A673 (cell line): ENCODE measurements at regions not wholly inside any gene's neighbourhood (a gene's known extent, or its start where the extent isn't known, plus 50 kb on each side); places are given as distances from the start of the nearest gene placed in this dataset.

Experiments
- BruUV-seq: library from RNA; stranded (reverse); fragments of 400-500 nt; replicated peaks from 2 replicates; lab custom pipeline; 2021; lab: Mats Ljungman, UMichigan
- CTCF ChIA-PET: fragments of 300-600 bp; sonication (Branson Sonifier 250); formaldehyde crosslinking; loops from one replicate; lab custom pipeline; 2022; ENCODE audit warnings: antibody characterized with exemption; lab: Charles Lee
- POLR2A ChIA-PET: fragments of 300-600 bp; sonication (Branson Sonifier 250); formaldehyde crosslinking; loops from one replicate; lab custom pipeline; 2022; ENCODE audit warnings: antibody characterized with exemption; ENCODE audit not compliant: low non-redundant PET; lab: Charles Lee
- DNase-seq: peaks from one replicate; pipeline ENCODE4 v3.0.0-alpha.2; 2015; ENCODE audit warnings: low spot score
- H3K27ac ChIP-seq: fragments of 200-600 bp; sonication (generic); 2 replicates; pipeline ENCODE4 v1.5.1; 2016; ENCODE audit warnings: mixed run types, low read depth, mild to moderate bottlenecking, mixed read lengths, antibody characterized with exemption, low read length; ENCODE audit not compliant: poor library complexity, severe bottlenecking
- H3K27me3 ChIP-seq: fragments of 200-600 bp; sonication (generic); replicated peaks from 2 replicates; pipeline ENCODE4 v1.6.1; 2017; ENCODE audit warnings: mixed run types, low read depth, mild to moderate bottlenecking, mixed read lengths, antibody characterized with exemption, low read length; ENCODE audit not compliant: insufficient read depth, poor library complexity
- H3K36me3 ChIP-seq: fragments of 200-600 bp; sonication (generic); 2 replicates; pipeline ENCODE4 v1.6.1; 2016; ENCODE audit warnings: mixed run types, mild to moderate bottlenecking, mixed read lengths, antibody characterized with exemption, low read length; ENCODE audit not compliant: insufficient read depth, poor library complexity, severe bottlenecking
- H3K4me1 ChIP-seq: fragments of 200-600 bp; sonication (generic); 2 replicates; pipeline ENCODE4 v1.6.1; 2017; ENCODE audit warnings: mixed run types, mild to moderate bottlenecking, mixed read lengths, antibody characterized with exemption, low read length; ENCODE audit not compliant: insufficient read depth, poor library complexity, severe bottlenecking
- H3K4me3 ChIP-seq: fragments of 200-600 bp; sonication (generic); 2 replicates; pipeline ENCODE4 v1.5.1; 2016; ENCODE audit warnings: low read depth, mixed run types, mild to moderate bottlenecking, mixed read lengths, low read length; ENCODE audit not compliant: poor library complexity, severe bottlenecking
- H3K9me3 ChIP-seq: fragments of 200-600 bp; sonication (generic); 2 replicates; pipeline ENCODE4 v1.6.1; 2016; ENCODE audit warnings: mixed run types, low read depth, mild to moderate bottlenecking, mixed read lengths, antibody characterized with exemption, low read length; ENCODE audit not compliant: poor library complexity, severe bottlenecking
- EZH2 ChIP-seq: fragments of 200-600 bp; sonication (generic); IDR thresholded peaks from 2 replicates; pipeline ENCODE4 v1.6.1; 2017; ENCODE audit warnings: borderline replicate concordance, low read depth, mild to moderate bottlenecking, mixed read lengths, antibody characterized with exemption, low read length; ENCODE audit not compliant: poor library complexity, severe bottlenecking
- intact Hi-C: fragments of 100-400 bp; cut with micrococcal nuclease; formaldehyde crosslinking; loops from one replicate; pipeline ENCODE4 v1.10.0; 2022; ENCODE audit not compliant: unreplicated experiment
- TF ChIP-seq, protein P1 (sequence below): fragments of 300-800, 200-600 bp; sonication (generic); conservative IDR thresholded peaks from 2 replicates; pipeline ENCODE4 v1.5.1; 2017; ENCODE audit warnings: low read depth, mild to moderate bottlenecking, antibody characterized with exemption, low read length, moderate library complexity, mixed read lengths

DNA sequence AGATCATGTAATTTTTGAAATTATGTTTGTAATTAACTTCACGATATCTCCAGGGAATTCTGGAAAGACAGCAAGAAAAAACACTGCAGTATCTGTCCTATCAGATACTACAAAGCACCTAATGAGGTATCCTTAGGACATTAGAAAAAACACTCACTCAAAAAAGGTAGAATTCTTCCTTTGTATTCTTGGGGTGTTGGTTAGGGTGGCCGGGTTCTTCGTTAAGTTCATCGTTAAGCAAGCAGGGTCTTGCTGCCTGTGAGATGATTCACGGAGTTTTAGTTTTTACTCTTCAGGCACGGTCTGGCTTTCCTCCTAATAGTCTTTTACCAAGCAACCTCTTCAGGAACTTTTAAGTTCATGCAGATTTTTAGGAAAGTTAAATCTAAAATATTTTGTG lies 91.4 kb upstream of the IRX4 start:
- H3K4me3 ChIP-seq = no peak overlapping the region
- no peak for DNase-seq
- no peaks in the 10 kb centered on the region for H3K9me3 ChIP-seq
- CTCF ChIA-PET = no interaction called here
- no peaks in the 10 kb centered on the region for H3K4me1 ChIP-seq
- no TSS peak for BruUV-seq
- POLR2A ChIA-PET = no interaction called here
- intact Hi-C loops = no loop called here
- no peak for TF ChIP-seq EZH2
- TF ChIP-seq, protein P1, sequence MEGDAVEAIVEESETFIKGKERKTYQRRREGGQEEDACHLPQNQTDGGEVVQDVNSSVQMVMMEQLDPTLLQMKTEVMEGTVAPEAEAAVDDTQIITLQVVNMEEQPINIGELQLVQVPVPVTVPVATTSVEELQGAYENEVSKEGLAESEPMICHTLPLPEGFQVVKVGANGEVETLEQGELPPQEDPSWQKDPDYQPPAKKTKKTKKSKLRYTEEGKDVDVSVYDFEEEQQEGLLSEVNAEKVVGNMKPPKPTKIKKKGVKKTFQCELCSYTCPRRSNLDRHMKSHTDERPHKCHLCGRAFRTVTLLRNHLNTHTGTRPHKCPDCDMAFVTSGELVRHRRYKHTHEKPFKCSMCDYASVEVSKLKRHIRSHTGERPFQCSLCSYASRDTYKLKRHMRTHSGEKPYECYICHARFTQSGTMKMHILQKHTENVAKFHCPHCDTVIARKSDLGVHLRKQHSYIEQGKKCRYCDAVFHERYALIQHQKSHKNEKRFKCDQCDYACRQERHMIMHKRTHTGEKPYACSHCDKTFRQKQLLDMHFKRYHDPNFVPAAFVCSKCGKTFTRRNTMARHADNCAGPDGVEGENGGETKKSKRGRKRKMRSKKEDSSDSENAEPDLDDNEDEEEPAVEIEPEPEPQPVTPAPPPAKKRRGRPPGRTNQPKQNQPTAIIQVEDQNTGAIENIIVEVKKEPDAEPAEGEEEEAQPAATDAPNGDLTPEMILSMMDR = no peak
- no peaks in the 10 kb centered on the region for H3K36me3 ChIP-seq
- peaks cover 32% of the 10 kb centered on the region for H3K27me3 ChIP-seq
- H3K27ac ChIP-seq = no peak overlapping the region

DNA sequence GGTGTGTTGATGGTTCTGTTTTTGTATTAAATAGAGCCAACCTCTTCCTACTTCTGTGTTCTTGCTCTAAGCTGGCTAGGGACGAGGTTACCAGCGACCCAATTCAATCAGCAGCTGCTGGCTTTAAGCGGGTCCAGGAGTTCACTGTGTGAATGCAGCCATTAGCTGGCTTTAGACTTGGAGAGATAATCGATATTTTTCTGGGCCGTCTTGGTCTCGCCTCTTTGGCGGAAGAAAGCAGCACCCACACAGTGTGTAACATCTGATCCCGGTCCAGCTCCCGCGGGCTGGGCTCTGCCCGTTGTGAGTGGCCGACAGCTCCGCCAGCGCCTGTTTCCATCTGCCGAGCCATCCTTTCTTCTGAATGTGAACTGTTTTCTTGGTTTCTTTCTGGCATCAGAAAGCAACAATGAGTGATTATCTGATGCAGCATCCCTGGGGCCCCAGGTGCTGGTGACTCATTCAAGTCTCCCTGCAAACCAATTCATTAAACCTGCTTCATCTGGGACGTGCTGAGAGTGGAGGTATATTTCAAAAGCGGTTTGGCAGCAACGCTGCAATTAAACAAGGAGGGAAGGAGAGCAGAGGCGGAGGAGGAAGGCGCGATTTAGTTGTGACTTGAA lies 90.8 kb upstream of the IRX4 start:
- CTCF ChIA-PET = no interaction called here
- BruUV-seq = no TSS peak

DNA sequence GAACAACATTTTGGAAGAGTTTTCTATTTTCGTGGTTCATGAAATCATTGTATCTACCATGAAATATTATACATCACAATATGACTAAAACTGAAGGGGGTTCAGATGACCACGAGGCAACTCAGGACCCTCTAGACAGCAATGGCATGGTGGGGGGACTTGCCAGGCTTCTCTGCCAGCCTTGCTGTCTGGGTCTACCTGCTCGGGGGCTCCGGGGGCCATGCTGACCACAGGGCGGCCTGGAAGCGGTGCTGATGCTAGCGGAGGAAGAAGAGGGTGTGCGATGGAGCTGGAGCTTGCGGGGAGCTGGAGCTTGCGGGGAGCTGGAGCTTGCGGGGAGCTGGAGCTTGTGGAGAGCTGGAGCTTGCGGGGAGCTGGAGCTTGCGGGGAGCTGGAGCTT lies 89.2 kb upstream of the IRX4 start:
- peaks cover 44% of the 10 kb centered on the region for H3K27me3 ChIP-seq
- intact Hi-C loops = no loop called here
- CTCF ChIA-PET = no interaction called here
- H3K27ac ChIP-seq = no peak overlapping the region
- no peak for DNase-seq
- H3K36me3 ChIP-seq = no peaks in the 10 kb centered on the region
- no peaks in the 10 kb centered on the region for H3K4me1 ChIP-seq
- no peak overlapping the region for H3K4me3 ChIP-seq
- no TSS peak for BruUV-seq
- no peaks in the 10 kb centered on the region for H3K9me3 ChIP-seq
- POLR2A ChIA-PET = no interaction called here
- TF ChIP-seq EZH2 = no peak
- TF ChIP-seq, protein P1 = no peak

More for the DNA sequence above, 90.8 kb upstream of the IRX4 start:
- H3K36me3 ChIP-seq = no peaks in the 10 kb centered on the region
- peaks cover 32% of the 10 kb centered on the region for H3K27me3 ChIP-seq
- DNase-seq = no peak
- H3K4me1 ChIP-seq = no peaks in the 10 kb centered on the region
- POLR2A ChIA-PET = no interaction called here
- no peaks in the 10 kb centered on the region for H3K9me3 ChIP-seq
- no peak for TF ChIP-seq EZH2
- TF ChIP-seq, protein P1 = no peak
- H3K27ac ChIP-seq = no peak overlapping the region
- H3K4me3 ChIP-seq = no peak overlapping the region
- intact Hi-C loops = no loop called here
